Panc1 (cell line): ENCODE measurements at regions not wholly inside any gene's neighbourhood (a gene's known extent, or its start where the extent isn't known, plus 50 kb on each side); places are given as distances from the start of the nearest gene placed in this dataset.

Experiments
- ATAC-seq: fragments of 200-7000 bp; cut with Tn5 transposase; 2 replicates; pipeline ENCODE4 v1.9.1; 2020; ENCODE audit warnings: mild to moderate bottlenecking, moderate library complexity
- BruUV-seq: library from RNA; stranded (reverse); fragments of 400-500 nt; replicated peaks from 2 replicates; lab custom pipeline; 2021; lab: Mats Ljungman, UMichigan
- CTCF ChIA-PET: fragments of 300-600 bp; sonication (Branson Sonifier 250); formaldehyde crosslinking; loops from one replicate; lab custom pipeline; 2022; ENCODE audit warnings: antibody characterized with exemption; lab: Charles Lee
- POLR2A ChIA-PET: fragments of 300-600 bp; sonication (Branson Sonifier 250); formaldehyde crosslinking; loops from one replicate; lab custom pipeline; 2022; ENCODE audit warnings: antibody characterized with exemption; lab: Charles Lee
- DNase-seq: peaks from one replicate; pipeline ENCODE4 v3.0.0-alpha.2; 2010; ENCODE audit warnings: low read depth, low spot score
- H3K27ac ChIP-seq: 2 replicates; pipeline ENCODE4 v1.5.1; 2011; ENCODE audit warnings: mild to moderate bottlenecking, low read length, inconsistent platforms
- H3K27me3 ChIP-seq: fragments of 200-500 bp; sonication (Bioruptor generic); 2 replicates; pipeline ENCODE4 v1.6.0; 2014; ENCODE audit warnings: low read length, inconsistent platforms; ENCODE audit not compliant: control insufficient read depth, insufficient read depth
- H3K36me3 ChIP-seq: fragments of 200-500 bp; sonication (Bioruptor generic); 2 replicates; pipeline ENCODE4 v1.5.1; 2014; ENCODE audit warnings: inconsistent platforms, mild to moderate bottlenecking, low read length, moderate library complexity; ENCODE audit not compliant: control insufficient read depth, insufficient read depth
- H3K4me1 ChIP-seq: 2 replicates; pipeline ENCODE4 v1.5.1; 2011; ENCODE audit warnings: inconsistent platforms, mild to moderate bottlenecking, low read length, moderate library complexity; ENCODE audit not compliant: control insufficient read depth, insufficient read depth
- H3K4me3 ChIP-seq, 2 experiments: 2 replicates each; pipeline ENCODE4 v1.5.1; 2011 to 2012; ENCODE audit warnings: low read depth in 2 of 2, low read length in 2 of 2, mild to moderate bottlenecking in 2 of 2, inconsistent platforms in 1 of 2, moderate library complexity in 1 of 2
- H3K9me3 ChIP-seq: fragments of 200-500 bp; sonication (Bioruptor generic); 2 replicates; pipeline ENCODE4 v1.5.1; 2014; ENCODE audit warnings: low read depth, mild to moderate bottlenecking, inconsistent platforms, low read length, moderate library complexity; ENCODE audit not compliant: control insufficient read depth, insufficient read depth
- POLR2AphosphoS5 ChIP-seq: IDR thresholded peaks from 2 replicates; pipeline ENCODE4 v1.6.1; 2012; ENCODE audit warnings: mild to moderate bottlenecking, low read depth, low read length, moderate library complexity
- SIN3A ChIP-seq: IDR thresholded peaks from 2 replicates; pipeline ENCODE4 v1.6.1; 2012; ENCODE audit warnings: low read depth, mild to moderate bottlenecking, low read length, moderate library complexity, borderline replicate concordance; ENCODE audit not compliant: insufficient read depth
- TCF7L2 ChIP-seq: IDR thresholded peaks from 2 replicates; pipeline ENCODE4 v1.6.1; 2011; ENCODE audit warnings: mild to moderate bottlenecking, low read depth, low read length, inconsistent platforms
- in situ Hi-C: cut with HindIII; loops from 2 replicates; pipeline ENCODE4 v1.10.0; 2016; ENCODE audit warnings: low sequenced_read_pairs, low pct_unique_long_range_greater_than_20kb
- intact Hi-C: fragments of 100-400 bp; cut with micrococcal nuclease; formaldehyde crosslinking; loops from one replicate; pipeline ENCODE4 v1.10.0; 2022; ENCODE audit not compliant: unreplicated experiment
- TF ChIP-seq, protein P1 (sequence below): fragments of 450-650 bp; IDR thresholded peaks from 2 replicates; pipeline ENCODE4 v1.5.1; 2017; ENCODE audit warnings: mild to moderate bottlenecking
- TF ChIP-seq, protein P2 (sequence below), 2 experiments: IDR thresholded peaks; 2 replicates each; pipeline ENCODE4 v1.6.1; 2011 to 2012; ENCODE audit warnings: low read depth in 2 of 2, control low read depth in 1 of 2, low read length in 1 of 2, mild to moderate bottlenecking in 1 of 2, moderate library complexity in 1 of 2; ENCODE audit not compliant: insufficient read depth in 1 of 2

DNA sequence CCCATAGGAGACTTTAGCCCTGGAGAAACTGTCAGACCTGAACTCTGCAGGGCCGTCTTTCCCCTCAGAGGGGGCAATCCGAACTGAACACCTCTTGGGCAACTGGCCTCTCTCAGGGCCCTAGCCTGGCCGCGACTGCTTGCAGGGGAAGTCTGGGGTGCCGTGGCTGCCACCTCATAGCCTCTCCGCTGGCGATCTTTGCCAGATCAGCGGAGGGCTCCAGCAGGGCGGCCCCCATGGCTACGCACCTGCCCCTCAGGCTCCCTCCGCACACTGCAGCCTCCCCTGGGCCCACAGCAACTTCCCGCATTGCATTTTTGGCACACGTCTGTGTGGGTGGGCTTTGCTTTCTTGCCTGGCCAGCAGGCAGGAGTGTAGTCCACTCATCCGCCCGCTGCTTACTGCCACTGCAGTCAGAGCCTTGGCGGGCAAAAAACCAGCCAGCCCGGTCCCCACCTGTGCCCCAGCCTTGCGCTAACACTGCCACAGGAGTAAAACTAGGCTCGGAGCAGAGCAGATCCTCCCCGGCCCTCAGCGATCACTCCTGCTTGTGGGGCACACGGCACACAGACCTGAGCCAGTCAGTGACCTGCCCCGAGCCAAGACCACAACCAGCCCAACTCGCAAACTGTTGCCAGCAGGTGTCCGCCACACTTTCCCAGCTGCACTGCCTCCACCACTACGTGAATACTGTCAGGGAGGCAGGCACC is 266.8 kb upstream of the CBLB start:
- ATAC-seq (no peak), DNase-seq (no peak)
- no peak overlapping the region for H3K4me3 ChIP-seq
- no peak for TF ChIP-seq SIN3A
- TF ChIP-seq, protein P1, sequence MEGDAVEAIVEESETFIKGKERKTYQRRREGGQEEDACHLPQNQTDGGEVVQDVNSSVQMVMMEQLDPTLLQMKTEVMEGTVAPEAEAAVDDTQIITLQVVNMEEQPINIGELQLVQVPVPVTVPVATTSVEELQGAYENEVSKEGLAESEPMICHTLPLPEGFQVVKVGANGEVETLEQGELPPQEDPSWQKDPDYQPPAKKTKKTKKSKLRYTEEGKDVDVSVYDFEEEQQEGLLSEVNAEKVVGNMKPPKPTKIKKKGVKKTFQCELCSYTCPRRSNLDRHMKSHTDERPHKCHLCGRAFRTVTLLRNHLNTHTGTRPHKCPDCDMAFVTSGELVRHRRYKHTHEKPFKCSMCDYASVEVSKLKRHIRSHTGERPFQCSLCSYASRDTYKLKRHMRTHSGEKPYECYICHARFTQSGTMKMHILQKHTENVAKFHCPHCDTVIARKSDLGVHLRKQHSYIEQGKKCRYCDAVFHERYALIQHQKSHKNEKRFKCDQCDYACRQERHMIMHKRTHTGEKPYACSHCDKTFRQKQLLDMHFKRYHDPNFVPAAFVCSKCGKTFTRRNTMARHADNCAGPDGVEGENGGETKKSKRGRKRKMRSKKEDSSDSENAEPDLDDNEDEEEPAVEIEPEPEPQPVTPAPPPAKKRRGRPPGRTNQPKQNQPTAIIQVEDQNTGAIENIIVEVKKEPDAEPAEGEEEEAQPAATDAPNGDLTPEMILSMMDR, result no peak
- TF ChIP-seq, protein P2, sequence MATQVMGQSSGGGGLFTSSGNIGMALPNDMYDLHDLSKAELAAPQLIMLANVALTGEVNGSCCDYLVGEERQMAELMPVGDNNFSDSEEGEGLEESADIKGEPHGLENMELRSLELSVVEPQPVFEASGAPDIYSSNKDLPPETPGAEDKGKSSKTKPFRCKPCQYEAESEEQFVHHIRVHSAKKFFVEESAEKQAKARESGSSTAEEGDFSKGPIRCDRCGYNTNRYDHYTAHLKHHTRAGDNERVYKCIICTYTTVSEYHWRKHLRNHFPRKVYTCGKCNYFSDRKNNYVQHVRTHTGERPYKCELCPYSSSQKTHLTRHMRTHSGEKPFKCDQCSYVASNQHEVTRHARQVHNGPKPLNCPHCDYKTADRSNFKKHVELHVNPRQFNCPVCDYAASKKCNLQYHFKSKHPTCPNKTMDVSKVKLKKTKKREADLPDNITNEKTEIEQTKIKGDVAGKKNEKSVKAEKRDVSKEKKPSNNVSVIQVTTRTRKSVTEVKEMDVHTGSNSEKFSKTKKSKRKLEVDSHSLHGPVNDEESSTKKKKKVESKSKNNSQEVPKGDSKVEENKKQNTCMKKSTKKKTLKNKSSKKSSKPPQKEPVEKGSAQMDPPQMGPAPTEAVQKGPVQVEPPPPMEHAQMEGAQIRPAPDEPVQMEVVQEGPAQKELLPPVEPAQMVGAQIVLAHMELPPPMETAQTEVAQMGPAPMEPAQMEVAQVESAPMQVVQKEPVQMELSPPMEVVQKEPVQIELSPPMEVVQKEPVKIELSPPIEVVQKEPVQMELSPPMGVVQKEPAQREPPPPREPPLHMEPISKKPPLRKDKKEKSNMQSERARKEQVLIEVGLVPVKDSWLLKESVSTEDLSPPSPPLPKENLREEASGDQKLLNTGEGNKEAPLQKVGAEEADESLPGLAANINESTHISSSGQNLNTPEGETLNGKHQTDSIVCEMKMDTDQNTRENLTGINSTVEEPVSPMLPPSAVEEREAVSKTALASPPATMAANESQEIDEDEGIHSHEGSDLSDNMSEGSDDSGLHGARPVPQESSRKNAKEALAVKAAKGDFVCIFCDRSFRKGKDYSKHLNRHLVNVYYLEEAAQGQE (IDR thresholded peaks at IDR 0.05; ENCODE audit: insufficient read depth in 1 of 2, low read depth in 2 of 2, low read length in 1 of 2), result no peak
- no peak for TF ChIP-seq POLR2AphosphoS5
- TF ChIP-seq TCF7L2, result no peak
- in situ Hi-C loops (no loop called here), intact Hi-C loops (no loop called here)
- no peak overlapping the region for H3K27ac ChIP-seq
- POLR2A ChIA-PET, result no interaction called here
- no peaks in the 10 kb centered on the region for H3K9me3 ChIP-seq
- CTCF ChIA-PET, result no interaction called here
- H3K4me1 ChIP-seq, result no peaks in the 10 kb centered on the region
- BruUV-seq, result no TSS peak
- no peaks in the 10 kb centered on the region for H3K27me3 ChIP-seq
- no peaks in the 10 kb centered on the region for H3K36me3 ChIP-seq

DNA sequence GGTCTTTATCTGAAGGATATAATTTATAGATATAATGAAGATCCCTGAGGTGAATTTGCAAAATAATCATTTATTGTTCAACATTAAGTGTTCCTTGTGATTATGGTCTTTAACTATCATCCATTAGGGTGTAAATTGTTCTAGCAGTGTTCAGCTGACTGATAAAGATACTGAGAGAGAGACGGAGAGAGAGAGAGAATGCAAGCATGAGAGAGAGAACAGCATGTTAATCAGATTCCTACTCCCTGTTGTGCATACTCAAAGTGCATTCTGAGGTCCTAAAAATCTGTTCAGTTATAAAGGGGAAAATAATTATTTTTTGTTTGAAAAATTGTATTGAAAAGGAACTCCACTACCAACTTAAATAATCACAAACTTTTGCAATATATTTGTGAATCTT is 271.0 kb upstream of the CBLB start:
- no peak for ATAC-seq
- Histone ChIP-seq H3K27ac (no peak overlapping the region), H3K9me3 (no peaks in the 10 kb centered on the region), H3K4me1 (no peaks in the 10 kb centered on the region), H3K4me3 (no peak overlapping the region), H3K27me3 (no peaks in the 10 kb centered on the region), H3K36me3 (no peaks in the 10 kb centered on the region)
- intact Hi-C loops, result no loop called here
- ChIA-PET POLR2A (no interaction called here), CTCF (no interaction called here)
- DNase-seq, result no peak
- no peak for TF ChIP-seq POLR2AphosphoS5
- TF ChIP-seq SIN3A, result no peak
- TF ChIP-seq, protein P1, result no peak
- no peak for TF ChIP-seq TCF7L2
- no TSS peak for BruUV-seq
- in situ Hi-C loops, result no loop called here
